HUES64 (cell line): ENCODE measurements at regions not wholly inside any gene's neighbourhood (a gene's known extent, or its start where the extent isn't known, plus 50 kb on each side); places are given as distances from the start of the nearest gene placed in this dataset.

Experiments
- H3K27ac ChIP-seq: 2 replicates; pipeline ENCODE4 v1.7.0; 2013; ENCODE audit warnings: low read depth, low read length, inconsistent platforms
- H3K27me3 ChIP-seq: 2 replicates; pipeline ENCODE4 v1.6.1; 2013; ENCODE audit warnings: mild to moderate bottlenecking, low read length; ENCODE audit not compliant: insufficient read depth
- H3K36me3 ChIP-seq: 2 replicates; pipeline ENCODE4 v1.6.1; 2013; ENCODE audit warnings: mild to moderate bottlenecking, low read length; ENCODE audit not compliant: insufficient read depth
- H3K4me1 ChIP-seq: 2 replicates; pipeline ENCODE4 v1.6.1; 2013; ENCODE audit warnings: mild to moderate bottlenecking, low read length, moderate library complexity; ENCODE audit not compliant: insufficient read depth
- H3K4me3 ChIP-seq: 2 replicates; pipeline ENCODE4 v1.5.1; 2013; ENCODE audit warnings: mild to moderate bottlenecking, low read length, moderate library complexity
- H3K9ac ChIP-seq: 2 replicates; pipeline ENCODE4 v1.6.1; 2013; ENCODE audit warnings: mild to moderate bottlenecking, low read depth, low read length
- H3K9me3 ChIP-seq: 2 replicates; pipeline ENCODE4 v1.6.1; 2013; ENCODE audit warnings: low read depth, low read length; ENCODE audit not compliant: insufficient read depth
- WGBS: fragments of 150-250, 120-280 bp; methylation state at CpG from one replicate; pipeline ENCODE4 v1.1.7; 2013; ENCODE audit warnings: missing lambda C conversion rate; 5-methylcytosine and 5-hydroxymethylcytosine counted together

- Histone ChIP-seq H3K27ac (no peak overlapping the region), H3K9me3 (no peaks in the 10 kb centered on the region), H3K4me1 (no peaks in the 10 kb centered on the region), H3K36me3 (no peaks in the 10 kb centered on the region), H3K9ac (no peak overlapping the region), H3K27me3 (peaks cover 3% of the 10 kb centered on the region; the same call in 1 of the 2 replicates), H3K4me3 (no peak overlapping the region)
- 90% methylated on average over 7 of the region's 7 CpGs for WGBS
Observed at GRCh38 chr4:53932796-53933610, 131.4 kb downstream of the CHIC2 start.

DNA sequence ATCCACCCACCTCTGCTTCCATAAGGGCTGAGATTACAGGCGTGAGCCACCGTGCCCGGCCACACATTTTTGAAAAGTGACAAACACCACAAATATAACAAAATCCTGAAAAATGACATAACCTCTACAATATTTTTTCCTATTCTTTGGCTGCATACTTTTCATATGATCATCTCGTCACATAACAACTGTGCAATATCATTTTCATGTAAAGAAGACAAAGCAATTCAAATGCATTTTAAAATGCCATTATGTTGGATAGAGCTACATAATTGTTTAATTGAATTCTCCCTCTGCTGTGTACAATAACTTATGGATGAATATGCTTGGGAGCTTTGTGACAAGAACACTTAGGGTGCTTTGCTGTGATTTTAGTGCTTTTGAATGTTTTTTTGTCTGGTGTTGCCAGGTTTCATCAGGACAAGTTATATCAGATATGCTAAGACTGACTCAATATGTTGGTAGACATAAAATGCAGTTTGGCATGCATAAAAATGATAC is 132.9 kb downstream of the CHIC2 start:
- Histone ChIP-seq H3K9ac (no peak overlapping the region), H3K4me3 (no peak overlapping the region)

DNA sequence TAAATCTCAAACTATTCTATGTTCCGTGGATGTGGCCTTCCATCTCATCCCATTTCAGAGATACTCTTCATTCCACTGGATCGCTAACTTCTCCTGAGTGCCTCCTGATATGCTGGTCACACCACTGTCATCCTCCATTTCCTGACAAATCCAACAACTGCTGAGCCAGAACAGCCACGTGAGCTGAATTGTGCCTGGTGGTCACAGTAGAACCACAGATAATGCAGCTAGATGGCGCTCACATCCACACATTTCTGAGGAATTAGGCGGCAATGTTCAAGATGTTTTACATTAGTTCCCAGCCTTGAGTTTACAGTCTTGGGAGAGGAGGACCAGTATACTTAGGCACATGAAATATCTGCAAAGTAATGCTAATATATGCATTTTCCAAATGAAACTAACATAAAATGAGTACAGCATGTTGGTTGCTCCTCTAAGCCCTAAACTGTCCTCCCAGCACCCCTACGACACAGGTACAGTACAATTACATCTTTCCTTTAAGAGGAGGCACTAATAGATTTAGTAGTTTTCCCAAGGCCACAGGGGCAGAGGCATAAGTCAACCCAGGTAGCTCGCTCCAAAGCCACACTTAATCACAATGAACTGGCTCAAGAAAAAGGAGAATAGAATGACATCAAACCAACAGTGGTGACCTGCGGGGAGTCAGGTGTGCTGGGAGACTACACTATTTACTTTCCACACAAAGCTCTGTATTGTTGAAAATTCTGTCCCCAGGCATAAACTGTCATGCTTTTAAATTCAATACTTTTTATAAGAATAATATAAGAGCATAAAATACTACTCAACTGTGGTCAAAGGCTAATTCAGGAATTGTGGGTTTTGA is 134.2 kb downstream of the CHIC2 start:
- Histone ChIP-seq H3K27ac (no peak overlapping the region), H3K27me3 (peaks cover 3% of the 10 kb centered on the region; the same call in 1 of the 2 replicates), H3K9me3 (no peaks in the 10 kb centered on the region), H3K9ac (no peak overlapping the region), H3K36me3 (no peaks in the 10 kb centered on the region), H3K4me3 (no peak overlapping the region), H3K4me1 (no peaks in the 10 kb centered on the region)
- 40% methylated on average over 8 of the region's 8 CpGs for WGBS

More for the DNA sequence above, 132.9 kb downstream of the CHIC2 start:
- no peaks in the 10 kb centered on the region for H3K4me1 ChIP-seq
- H3K27ac ChIP-seq = no peak overlapping the region
- WGBS = 96% methylated on average over 4 of the region's 4 CpGs
- H3K27me3 ChIP-seq = peaks cover 3% of the 10 kb centered on the region; the same call in 1 of the 2 replicates
- H3K36me3 ChIP-seq = no peaks in the 10 kb centered on the region
- H3K9me3 ChIP-seq = no peaks in the 10 kb centered on the region

DNA sequence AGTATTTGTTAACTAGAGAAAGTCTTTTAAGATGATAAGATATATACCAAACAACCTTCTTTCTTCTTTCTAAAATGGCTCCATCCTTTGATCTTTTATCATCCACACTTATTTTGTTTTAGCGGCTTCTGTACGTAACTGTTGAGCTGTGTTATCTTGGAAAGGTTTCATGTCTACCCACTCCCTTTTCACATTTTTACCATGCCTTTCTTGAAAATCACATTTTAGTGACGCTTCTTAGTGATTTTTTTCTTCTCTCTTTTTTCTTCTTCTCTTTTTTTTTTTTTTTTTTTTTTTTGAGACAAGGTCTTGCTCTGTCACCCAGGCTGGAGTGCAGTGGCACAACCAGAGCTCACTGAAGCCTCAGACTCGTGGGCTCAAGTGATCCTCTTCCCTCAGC is 135.1 kb downstream of the CHIC2 start:
- no peak overlapping the region for H3K9ac ChIP-seq
- H3K4me3 ChIP-seq = no peak overlapping the region
- H3K27me3 ChIP-seq = peaks cover 3% of the 10 kb centered on the region; the same call in 1 of the 2 replicates
- H3K36me3 ChIP-seq = no peaks in the 10 kb centered on the region
- H3K27ac ChIP-seq = no peak overlapping the region
- H3K9me3 ChIP-seq = no peaks in the 10 kb centered on the region
- H3K4me1 ChIP-seq = peaks cover 3% of the 10 kb centered on the region; the same call in 1 of the 2 replicates
- WGBS = 90% methylated on average over 4 of the region's 4 CpGs

- Histone ChIP-seq H3K27ac (no peak overlapping the region), H3K27me3 (peaks cover 3% of the 10 kb centered on the region; the same call in 1 of the 2 replicates), H3K9me3 (no peaks in the 10 kb centered on the region), H3K9ac (no peak overlapping the region), H3K4me3 (no peak overlapping the region), H3K36me3 (no peaks in the 10 kb centered on the region), H3K4me1 (peaks cover 8% of the 10 kb centered on the region)
Observed at GRCh38 chr4:53928825-53929224, 135.6 kb downstream of the CHIC2 start.

DNA sequence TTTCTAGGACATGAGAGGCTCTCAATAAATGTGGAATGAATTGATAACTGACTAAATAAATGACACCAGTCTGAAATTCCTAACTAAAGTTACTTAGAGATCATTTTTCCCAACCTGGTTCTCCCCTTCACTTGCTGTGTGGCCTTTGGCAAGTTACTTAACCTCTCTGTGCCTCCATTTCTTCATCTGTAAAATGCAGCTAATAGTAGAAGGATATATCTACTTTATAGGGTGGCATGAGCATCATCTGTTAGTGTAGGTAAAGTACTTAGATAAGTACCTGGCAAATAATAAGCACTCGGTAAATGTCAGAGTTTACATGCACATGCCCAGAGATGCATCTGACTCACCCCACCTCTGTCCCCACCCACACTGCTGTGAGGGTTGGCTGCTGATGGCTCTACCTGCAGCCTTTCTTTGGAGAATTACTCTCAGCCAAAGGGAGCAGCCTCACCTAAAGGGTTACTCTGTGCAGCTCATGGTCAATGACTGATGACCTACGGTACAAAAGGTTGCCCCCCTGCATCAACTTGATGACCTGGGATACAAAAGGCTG is 139.3 kb downstream of the CHIC2 start:
- Histone ChIP-seq H3K4me1 (peaks cover 9% of the 10 kb centered on the region), H3K27ac (no peak overlapping the region), H3K4me3 (no peak overlapping the region), H3K9me3 (no peaks in the 10 kb centered on the region), H3K9ac (no peak overlapping the region), H3K27me3 (no peaks in the 10 kb centered on the region; the same call in 1 of the 2 replicates), H3K36me3 (no peaks in the 10 kb centered on the region)
- WGBS = 94% methylated on average over 2 of the region's 2 CpGs

- H3K27me3 ChIP-seq = no peaks in the 10 kb centered on the region
- H3K4me3 ChIP-seq = no peak overlapping the region
- no peaks in the 10 kb centered on the region for H3K36me3 ChIP-seq
- H3K27ac ChIP-seq = no peak overlapping the region
- 70% methylated on average over 7 of the region's 7 CpGs for WGBS
- peaks cover 13% of the 10 kb centered on the region for H3K4me1 ChIP-seq
- H3K9me3 ChIP-seq = no peaks in the 10 kb centered on the region
- H3K9ac ChIP-seq = no peak overlapping the region
Observed at GRCh38 chr4:53924333-53925049, 139.9 kb downstream of the CHIC2 start.

- Histone ChIP-seq H3K36me3 (no peaks in the 10 kb centered on the region), H3K9ac (no peak overlapping the region), H3K9me3 (no peaks in the 10 kb centered on the region), H3K27ac (no peak overlapping the region), H3K27me3 (no peaks in the 10 kb centered on the region), H3K4me1 (peaks cover 13% of the 10 kb centered on the region), H3K4me3 (no peak overlapping the region)
- WGBS = 76% methylated on average over 5 of the region's 5 CpGs
Observed at GRCh38 chr4:53923921-53924320, 140.5 kb downstream of the CHIC2 start.

GRCh38 chr4:53921856-53922255 is 142.5 kb downstream of the CHIC2 start:
- Histone ChIP-seq H3K9me3 (no peaks in the 10 kb centered on the region), H3K9ac (no peak overlapping the region), H3K27me3 (no peaks in the 10 kb centered on the region), H3K36me3 (no peaks in the 10 kb centered on the region), H3K27ac (no peak overlapping the region), H3K4me3 (no peak overlapping the region), H3K4me1 (peaks cover 16% of the 10 kb centered on the region)

DNA sequence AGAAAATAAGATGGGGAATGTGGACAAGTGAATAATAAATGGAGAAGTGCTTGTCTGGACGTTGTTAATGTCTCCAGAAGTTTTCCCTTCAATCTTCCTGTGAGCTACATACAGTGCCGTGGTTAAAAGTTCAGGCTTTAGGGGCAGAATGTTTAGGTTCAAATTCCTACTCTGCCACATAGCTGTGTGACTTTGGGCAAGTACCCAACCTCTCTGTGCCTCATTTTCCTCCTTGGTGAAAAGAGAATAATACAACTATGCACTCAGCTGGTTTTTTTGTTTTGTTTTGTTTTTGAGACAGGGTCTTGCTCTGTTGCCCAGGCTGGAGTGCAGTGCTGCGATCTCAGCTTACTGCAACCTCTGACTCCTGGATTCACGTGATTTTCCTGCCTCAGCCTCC is 143.5 kb downstream of the CHIC2 start:
- Histone ChIP-seq H3K27me3 (no peaks in the 10 kb centered on the region), H3K27ac (no peak overlapping the region)
- WGBS = 91% methylated on average over 4 of the region's 4 CpGs

More for the DNA sequence above, 143.5 kb downstream of the CHIC2 start:
- Histone ChIP-seq H3K9me3 (no peaks in the 10 kb centered on the region), H3K36me3 (no peaks in the 10 kb centered on the region), H3K4me3 (no peak overlapping the region), H3K9ac (no peak overlapping the region), H3K4me1 (peaks cover 16% of the 10 kb centered on the region)
